Chondrocyte (in vitro differentiated cells): ENCODE measurements at regions not wholly inside any gene's neighbourhood (a gene's known extent, or its start where the extent isn't known, plus 50 kb on each side); places are given as distances from the start of the nearest gene placed in this dataset.
A peak's percentile ranks its signal among the peaks of the same experiment; 100 is the strongest.

ENCODE experiments used
- DNase-seq: peaks from one replicate; pipeline ENCODE4 v3.0.0; 2021; ENCODE audit warnings: mixed read lengths, low spot score
- H3K27ac Mint-ChIP-seq: one replicate; pipeline ENCODE4 v1.8.0; 2021; ENCODE audit warnings: mild to moderate bottlenecking, moderate library complexity, mixed read lengths; ENCODE audit not compliant: unreplicated experiment
- H3K27me3 Mint-ChIP-seq: 2 replicates; pipeline ENCODE4 v1.8.0; 2021; ENCODE audit warnings: low read depth, mixed read lengths
- H3K36me3 Mint-ChIP-seq: 2 replicates; pipeline ENCODE4 v1.8.0; 2021; ENCODE audit warnings: low read depth, mixed read lengths
- H3K4me1 Mint-ChIP-seq: 2 replicates; pipeline ENCODE4 v1.8.0; 2021; ENCODE audit warnings: low read depth, mild to moderate bottlenecking, mixed read lengths
- H3K4me3 Mint-ChIP-seq: one replicate; pipeline ENCODE4 v1.8.0; 2021; ENCODE audit warnings: mild to moderate bottlenecking, moderate library complexity, mixed read lengths; ENCODE audit not compliant: unreplicated experiment
- H3K9me3 Mint-ChIP-seq: 2 replicates; pipeline ENCODE4 v1.8.0; 2021; ENCODE audit warnings: low read depth, mixed read lengths
- CTCF ChIP-seq: fragments of 200-600 bp; sonication (generic); IDR thresholded peaks from 2 replicates; pipeline ENCODE4 v1.5.0; 2021; ENCODE audit warnings: antibody characterized with exemption, mild to moderate bottlenecking, moderate library complexity

- peaks cover 39% of the 10 kb centered on the region for H3K4me1 Mint-ChIP-seq
- no peak for DNase-seq
- no peaks in the 10 kb centered on the region for H3K27me3 Mint-ChIP-seq
These were observed 325.6 kb downstream of the NUAK1 start for GRCh38 chr12:105813201-105813600.

GRCh38 chr12:105814283-105814682 lies 324.5 kb downstream of the NUAK1 start:
- TF ChIP-seq CTCF: no peak
- H3K4me1 Mint-ChIP-seq: peaks cover 46% of the 10 kb centered on the region
- H3K27ac Mint-ChIP-seq: no peak overlapping the region
- H3K36me3 Mint-ChIP-seq: no peaks in the 10 kb centered on the region
- no peaks in the 10 kb centered on the region for H3K27me3 Mint-ChIP-seq
- DNase-seq: no peak
- H3K4me3 Mint-ChIP-seq: no peak overlapping the region
- H3K9me3 Mint-ChIP-seq: no peaks in the 10 kb centered on the region

More at GRCh38 chr12:105813201-105813600, 325.6 kb downstream of the NUAK1 start:
- Mint-ChIP-seq H3K27ac (peak overlapping the region; percentile 20), H3K36me3 (no peaks in the 10 kb centered on the region), H3K4me3 (no peak overlapping the region), H3K9me3 (no peaks in the 10 kb centered on the region)
- no peak for TF ChIP-seq CTCF

- Mint-ChIP-seq H3K36me3 (no peaks in the 10 kb centered on the region), H3K27ac (no peak overlapping the region), H3K4me1 (peaks cover 52% of the 10 kb centered on the region), H3K9me3 (peaks cover 2% of the 10 kb centered on the region), H3K27me3 (no peaks in the 10 kb centered on the region), H3K4me3 (no peak overlapping the region)
- no peak for DNase-seq
- TF ChIP-seq CTCF: no peak
These were observed 319.2 kb downstream of the NUAK1 start for GRCh38 chr12:105819549-105819948.

GRCh38 chr12:105820429-105821125 lies 318.2 kb downstream of the NUAK1 start:
- H3K4me1 Mint-ChIP-seq: peaks cover 60% of the 10 kb centered on the region
- DNase-seq: no peak
- H3K4me3 Mint-ChIP-seq: no peak overlapping the region
- H3K27me3 Mint-ChIP-seq: no peaks in the 10 kb centered on the region
- peak overlapping the region; percentile 83 for H3K27ac Mint-ChIP-seq
- TF ChIP-seq CTCF: no peak
- no peaks in the 10 kb centered on the region for H3K36me3 Mint-ChIP-seq
- peaks cover 2% of the 10 kb centered on the region for H3K9me3 Mint-ChIP-seq

GRCh38 chr12:105822131-105823105 lies 316.3 kb downstream of the NUAK1 start:
- H3K4me3 Mint-ChIP-seq: no peak overlapping the region
- H3K4me1 Mint-ChIP-seq: peaks cover 60% of the 10 kb centered on the region
- no peak for TF ChIP-seq CTCF
- H3K27ac Mint-ChIP-seq: peak overlapping the region; percentile 80
- no peaks in the 10 kb centered on the region for H3K27me3 Mint-ChIP-seq
- DNase-seq: no peak
- peaks cover 1% of the 10 kb centered on the region for H3K36me3 Mint-ChIP-seq
- peaks cover 7% of the 10 kb centered on the region for H3K9me3 Mint-ChIP-seq
